ENCODE measurements at regions not wholly inside any gene's neighbourhood (a gene's known extent, or its start where the extent isn't known, plus 50 kb on each side); places are given as distances from the start of the nearest gene placed in this dataset.

DNA sequence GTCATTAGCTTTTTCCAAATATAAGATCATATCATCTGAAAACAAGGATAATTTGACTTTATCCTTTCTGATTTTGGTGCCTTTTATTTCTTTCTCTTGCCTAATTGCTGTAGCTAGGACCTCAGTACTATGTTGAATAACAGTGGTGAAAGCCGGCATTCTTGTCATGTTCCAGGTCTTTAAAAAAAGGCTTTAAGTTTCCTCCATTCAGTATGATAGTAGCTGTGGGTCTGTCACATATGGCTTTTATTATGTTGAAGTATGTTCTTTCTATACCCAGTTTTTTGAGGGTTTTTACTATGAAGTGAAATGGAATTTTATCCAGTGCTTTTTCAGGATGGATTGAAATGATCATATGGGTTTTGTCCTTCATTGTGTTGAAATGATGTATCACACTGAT, 115.8 kb downstream of the DUSP10 start:
- H3K79me2 ChIP-seq (ENCODE audit: control insufficient read depth, insufficient read depth, low read length), result no peaks in the 10 kb centered on the region
- no peak overlapping the region for H2AFZ ChIP-seq (ENCODE audit: insufficient read depth, low read depth, low read length, poor library complexity, severe bottlenecking)
- TF ChIP-seq, protein P1, sequence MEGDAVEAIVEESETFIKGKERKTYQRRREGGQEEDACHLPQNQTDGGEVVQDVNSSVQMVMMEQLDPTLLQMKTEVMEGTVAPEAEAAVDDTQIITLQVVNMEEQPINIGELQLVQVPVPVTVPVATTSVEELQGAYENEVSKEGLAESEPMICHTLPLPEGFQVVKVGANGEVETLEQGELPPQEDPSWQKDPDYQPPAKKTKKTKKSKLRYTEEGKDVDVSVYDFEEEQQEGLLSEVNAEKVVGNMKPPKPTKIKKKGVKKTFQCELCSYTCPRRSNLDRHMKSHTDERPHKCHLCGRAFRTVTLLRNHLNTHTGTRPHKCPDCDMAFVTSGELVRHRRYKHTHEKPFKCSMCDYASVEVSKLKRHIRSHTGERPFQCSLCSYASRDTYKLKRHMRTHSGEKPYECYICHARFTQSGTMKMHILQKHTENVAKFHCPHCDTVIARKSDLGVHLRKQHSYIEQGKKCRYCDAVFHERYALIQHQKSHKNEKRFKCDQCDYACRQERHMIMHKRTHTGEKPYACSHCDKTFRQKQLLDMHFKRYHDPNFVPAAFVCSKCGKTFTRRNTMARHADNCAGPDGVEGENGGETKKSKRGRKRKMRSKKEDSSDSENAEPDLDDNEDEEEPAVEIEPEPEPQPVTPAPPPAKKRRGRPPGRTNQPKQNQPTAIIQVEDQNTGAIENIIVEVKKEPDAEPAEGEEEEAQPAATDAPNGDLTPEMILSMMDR (IDR thresholded peaks at IDR 0.05), result no peak
- no peak for TF ChIP-seq EZH2 (IDR thresholded peaks at IDR 0.05; ENCODE audit: borderline replicate concordance, insufficient read depth, low read depth, low read length, poor library complexity, severe bottlenecking)
- Mint-ChIP-seq H3K27me3 (no peaks in the 10 kb centered on the region), H3K4me3 (no peak overlapping the region), H3K27ac (no peak overlapping the region), H3K9me3 (ENCODE audit: insufficient read depth) (no peaks in the 10 kb centered on the region), H3K4me1 (no peaks in the 10 kb centered on the region)
- H3K27me3 ChIP-seq (replicated peaks in 1 of 4; ENCODE audit: control extremely low read depth in 1 of 4, control insufficient read depth in 3 of 4, insufficient read depth in 4 of 4, low read length in 3 of 4), result no peaks in the 10 kb centered on the region
- no peaks in the 10 kb centered on the region for H4K20me1 ChIP-seq (ENCODE audit: control insufficient read depth, insufficient read depth, low read length, poor library complexity, severe bottlenecking)
- H3K36me3 ChIP-seq (replicated peaks in 1 of 2; ENCODE audit: control extremely low read depth in 1 of 2, control insufficient read depth in 1 of 2, extremely low read depth in 1 of 2, insufficient read depth in 2 of 2, low read length in 1 of 2), result no peaks in the 10 kb centered on the region
- no peaks in the 10 kb centered on the region for H3K9me3 ChIP-seq (ENCODE audit: control extremely low read depth in 1 of 3, control insufficient read depth in 2 of 3, insufficient read depth in 1 of 3, low read length in 2 of 3)
- H3K9ac ChIP-seq (ENCODE audit: low read length), result no peak overlapping the region
- no peak overlapping the region for H3K4me2 ChIP-seq (replicated peaks; ENCODE audit: low read depth, low read length, poor library complexity, severe bottlenecking)
- intact Hi-C loops (cut with micrococcal nuclease), result no loop called here
- H3K4me3 ChIP-seq (ENCODE audit: control extremely low read depth in 1 of 5, extremely low read depth in 1 of 5, insufficient read depth in 1 of 5, low read depth in 2 of 5, low read length in 4 of 5), result no peak overlapping the region
- ChIA-PET CTCF (no interaction called here), POLR2A (no interaction called here)
- WGBS (ENCODE audit: insufficient coverage), result 100% methylated on average over 1 of the region's 1 CpG
- H3K4me1 ChIP-seq (ENCODE audit: control insufficient read depth in 2 of 2, insufficient read depth in 2 of 2, low read length in 2 of 2), result no peaks in the 10 kb centered on the region
- ATAC-seq (ENCODE audit: low read depth) (no peak), DNase-seq (no peak)
- H3K27ac ChIP-seq (ENCODE audit: low read length in 2 of 2), result no peak overlapping the region

DNA sequence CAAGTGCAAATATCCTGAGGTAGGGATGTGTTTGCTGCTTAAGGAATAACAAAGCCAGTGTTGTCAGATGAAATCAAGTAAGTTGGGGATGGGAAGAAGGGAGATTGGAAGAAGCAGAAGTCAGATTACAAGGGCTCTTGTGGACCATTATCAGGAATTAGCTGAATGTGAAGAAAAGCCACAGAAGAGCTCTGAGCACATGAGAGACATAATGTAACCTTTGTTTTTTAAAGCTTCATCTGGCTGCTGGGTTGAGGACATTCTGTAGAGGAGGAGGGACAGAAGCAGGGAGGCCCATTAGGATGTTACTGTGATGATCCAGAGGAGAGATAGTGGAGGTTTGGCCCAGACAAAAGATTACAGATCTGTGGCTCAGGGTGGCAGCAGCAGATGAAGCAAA, 111.7 kb downstream of the DUSP10 start:
- no peak for TF ChIP-seq EZH2 (IDR thresholded peaks at IDR 0.05; ENCODE audit: borderline replicate concordance, insufficient read depth, low read depth, low read length, poor library complexity, severe bottlenecking)
- TF ChIP-seq, protein P1 (IDR thresholded peaks at IDR 0.05), result no peak
- no peaks in the 10 kb centered on the region for H3K79me2 ChIP-seq (ENCODE audit: control insufficient read depth, insufficient read depth, low read length)
- DNase-seq (no peak), ATAC-seq (ENCODE audit: low read depth) (no peak)
- no peak overlapping the region for H3K27ac ChIP-seq (ENCODE audit: low read length in 2 of 2)
- no peaks in the 10 kb centered on the region for H3K9me3 ChIP-seq (ENCODE audit: control extremely low read depth in 1 of 3, control insufficient read depth in 2 of 3, insufficient read depth in 1 of 3, low read length in 2 of 3)
- H3K27ac Mint-ChIP-seq, result no peak overlapping the region
- no peak overlapping the region for H3K9ac ChIP-seq (ENCODE audit: low read length)
- ChIA-PET POLR2A (no interaction called here), CTCF (no interaction called here)
- no peak overlapping the region for H2AFZ ChIP-seq (ENCODE audit: insufficient read depth, low read depth, low read length, poor library complexity, severe bottlenecking)
- H3K9me3 Mint-ChIP-seq (ENCODE audit: insufficient read depth), result no peaks in the 10 kb centered on the region
- H3K4me1 ChIP-seq (ENCODE audit: control insufficient read depth in 2 of 2, insufficient read depth in 2 of 2, low read length in 2 of 2), result no peaks in the 10 kb centered on the region
- no peaks in the 10 kb centered on the region for H3K4me1 Mint-ChIP-seq
- H3K4me2 ChIP-seq (replicated peaks; ENCODE audit: low read depth, low read length, poor library complexity, severe bottlenecking), result no peak overlapping the region
- H3K27me3 ChIP-seq (replicated peaks in 1 of 4; ENCODE audit: control extremely low read depth in 1 of 4, control insufficient read depth in 3 of 4, insufficient read depth in 4 of 4, low read length in 3 of 4), result no peaks in the 10 kb centered on the region
- no peaks in the 10 kb centered on the region for H3K36me3 ChIP-seq (replicated peaks in 1 of 2; ENCODE audit: control extremely low read depth in 1 of 2, control insufficient read depth in 1 of 2, extremely low read depth in 1 of 2, insufficient read depth in 2 of 2, low read length in 1 of 2)
- H4K20me1 ChIP-seq (ENCODE audit: control insufficient read depth, insufficient read depth, low read length, poor library complexity, severe bottlenecking), result no peaks in the 10 kb centered on the region
- no peak overlapping the region for H3K4me3 Mint-ChIP-seq
- no peak overlapping the region for H3K4me3 ChIP-seq (ENCODE audit: control extremely low read depth in 1 of 5, extremely low read depth in 1 of 5, insufficient read depth in 1 of 5, low read depth in 2 of 5, low read length in 4 of 5)
- H3K27me3 Mint-ChIP-seq, result no peaks in the 10 kb centered on the region
- intact Hi-C loops (cut with micrococcal nuclease), result no loop called here

All from B cell (primary cell).